SJCRH30 (cell line): ENCODE measurements at regions not wholly inside any gene's neighbourhood (a gene's known extent, or its start where the extent isn't known, plus 50 kb on each side); places are given as distances from the start of the nearest gene placed in this dataset.
A peak's percentile ranks its signal among the peaks of the same experiment; 100 is the strongest.

ENCODE experiments used
- DNase-seq, 2 experiments: peaks; one replicate each; pipeline ENCODE4 v3.0.0-alpha.2; 2015 to 2020
- H3K27ac ChIP-seq: fragments of 250-450 bp; sonication (Bioruptor Pico); 2 replicates; pipeline ENCODE4 v1.5.1; 2020; ENCODE audit warnings: mild to moderate bottlenecking, moderate library complexity
- H3K27me3 ChIP-seq: fragments of 250-450 bp; sonication (Bioruptor Pico); 2 replicates; pipeline ENCODE4 v1.5.1; 2020; ENCODE audit warnings: mild to moderate bottlenecking, moderate library complexity
- H3K36me3 ChIP-seq: fragments of 250-450 bp; sonication (Bioruptor Pico); 2 replicates; pipeline ENCODE4 v1.5.1; 2020; ENCODE audit warnings: mild to moderate bottlenecking, moderate library complexity
- H3K4me1 ChIP-seq: fragments of 250-450 bp; sonication (Bioruptor Pico); 2 replicates; pipeline ENCODE4 v1.5.1; 2020; ENCODE audit warnings: mild to moderate bottlenecking, moderate library complexity
- H3K4me3 ChIP-seq: fragments of 250-450 bp; sonication (Bioruptor Pico); 2 replicates; pipeline ENCODE4 v1.5.1; 2020; ENCODE audit warnings: mild to moderate bottlenecking, moderate library complexity
- H3K9me3 ChIP-seq: fragments of 250-450 bp; sonication (Bioruptor Pico); replicated peaks from 2 replicates; pipeline ENCODE4 v1.5.1; 2020; ENCODE audit warnings: mild to moderate bottlenecking, moderate library complexity

DNA sequence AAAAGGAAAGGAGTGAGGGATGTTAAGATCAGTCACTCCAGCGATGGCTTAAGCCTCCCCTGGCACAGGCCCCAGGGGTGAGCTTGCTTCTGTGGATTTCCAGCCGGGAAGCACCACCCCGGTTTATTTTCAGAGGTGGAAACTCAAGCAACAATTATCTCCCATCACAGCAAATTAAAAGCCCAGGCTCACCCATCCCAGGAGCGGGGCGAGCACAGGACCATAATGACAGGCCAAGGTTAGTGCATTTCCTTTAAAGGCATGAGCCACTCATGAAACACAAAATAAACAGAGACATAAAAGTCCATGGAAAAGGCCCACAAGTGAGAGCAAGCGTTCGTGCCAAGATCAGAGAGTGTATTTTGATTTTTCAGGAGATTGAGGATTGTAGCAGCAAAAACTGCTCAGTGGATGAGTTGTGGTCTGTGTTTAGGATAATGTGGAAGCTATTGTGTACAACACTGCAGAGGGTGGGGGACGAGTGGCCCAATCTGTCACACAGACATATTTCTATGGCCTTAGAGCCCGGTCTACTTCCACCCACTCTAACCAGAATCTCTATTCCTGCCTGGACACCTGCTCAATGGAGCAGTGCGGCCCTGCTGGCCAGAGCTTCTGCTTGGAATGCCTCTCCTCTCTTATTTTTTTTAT, 111.4 kb upstream of the CDC42EP3 start:
- Histone ChIP-seq H3K27ac (peak overlapping the region; percentile 76), H3K4me3 (no peak overlapping the region), H3K9me3 (peaks cover 4% of the 10 kb centered on the region; the same call in 1 of the 2 replicates), H3K4me1 (peaks cover 95% of the 10 kb centered on the region), H3K36me3 (no peaks in the 10 kb centered on the region), H3K27me3 (no peaks in the 10 kb centered on the region)
- no peak for DNase-seq

DNA sequence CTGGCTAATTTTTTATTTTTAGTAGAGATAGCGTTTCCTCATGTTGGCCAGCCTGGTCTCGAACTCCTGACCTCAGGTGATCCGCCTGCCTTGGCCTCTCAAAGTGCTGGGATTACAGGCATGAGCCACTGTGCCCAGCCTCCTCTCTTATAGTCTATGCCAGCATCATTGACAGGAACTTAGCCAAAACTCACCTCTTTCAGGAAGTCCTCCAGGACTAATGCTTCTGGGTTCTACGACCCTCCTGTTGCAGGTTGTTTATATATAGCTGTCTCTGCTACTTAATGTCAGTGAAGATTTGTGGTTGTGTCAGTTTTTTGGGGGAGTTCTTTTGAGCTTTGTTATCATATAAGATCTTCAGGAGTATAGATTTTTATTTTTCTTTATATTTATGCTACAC, 112.1 kb upstream of the CDC42EP3 start:
- no peaks in the 10 kb centered on the region for H3K27me3 ChIP-seq
- no peak overlapping the region for H3K4me3 ChIP-seq
- no peak for DNase-seq
- no peaks in the 10 kb centered on the region for H3K36me3 ChIP-seq
- H3K9me3 ChIP-seq, result peaks cover 11% of the 10 kb centered on the region
- peaks cover 90% of the 10 kb centered on the region for H3K4me1 ChIP-seq
- H3K27ac ChIP-seq, result no peak overlapping the region

DNA sequence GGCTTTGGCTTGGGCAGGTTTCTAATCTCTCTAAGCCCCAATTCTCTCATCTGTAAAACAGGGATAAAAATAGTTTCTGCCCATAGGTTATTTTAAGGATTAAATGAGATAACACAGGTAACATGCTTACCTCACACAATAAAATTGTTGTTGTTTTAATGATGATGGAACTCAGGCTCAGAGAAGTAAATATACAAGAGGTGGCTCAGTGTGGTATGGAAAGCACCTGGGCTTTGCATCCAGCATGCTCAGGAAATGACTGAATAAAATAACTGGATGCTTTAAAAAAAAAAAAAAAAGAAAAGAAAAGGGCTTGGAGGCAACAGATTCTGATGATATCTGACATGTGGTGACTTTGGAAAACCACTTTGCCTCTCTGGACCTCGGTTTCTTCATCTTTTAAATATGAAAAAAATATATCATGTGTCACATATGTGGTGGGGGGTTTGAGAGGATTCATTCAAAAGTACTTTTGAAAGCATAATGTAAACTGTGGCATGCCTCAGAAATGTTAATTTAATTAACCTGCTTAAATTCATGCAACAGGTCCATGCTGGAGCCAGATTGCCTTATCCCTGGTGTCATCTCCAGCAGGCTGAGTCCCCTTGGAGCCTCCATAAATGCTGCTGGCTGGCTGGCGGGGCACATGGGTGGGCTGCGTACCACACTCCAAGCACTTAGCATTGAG, 112.8 kb upstream of the CDC42EP3 start:
- Histone ChIP-seq H3K9me3 (peaks cover 18% of the 10 kb centered on the region), H3K27ac (peak overlapping the region; percentile 97; the same call in 1 of the 2 replicates), H3K27me3 (no peaks in the 10 kb centered on the region), H3K36me3 (no peaks in the 10 kb centered on the region), H3K4me1 (peaks cover 83% of the 10 kb centered on the region), H3K4me3 (no peak overlapping the region)
- DNase-seq, result peak in 1 of 2 experiments; percentile 27

- H3K4me1 ChIP-seq, result peaks cover 78% of the 10 kb centered on the region
- peaks cover 23% of the 10 kb centered on the region for H3K9me3 ChIP-seq
- no peak for DNase-seq
- H3K4me3 ChIP-seq, result no peak overlapping the region
- no peaks in the 10 kb centered on the region for H3K27me3 ChIP-seq
- no peaks in the 10 kb centered on the region for H3K36me3 ChIP-seq
- peak overlapping the region; percentile 97 for H3K27ac ChIP-seq
Observed at GRCh38 chr2:37784759-37785149, 113.3 kb upstream of the CDC42EP3 start.

- no peak overlapping the region for H3K4me3 ChIP-seq
- H3K27me3 ChIP-seq, result no peaks in the 10 kb centered on the region
- peak overlapping the region; percentile 97 for H3K27ac ChIP-seq
- DNase-seq, result peak; percentile 57 to 82
- no peaks in the 10 kb centered on the region for H3K36me3 ChIP-seq
- H3K9me3 ChIP-seq, result peaks cover 36% of the 10 kb centered on the region
- H3K4me1 ChIP-seq, result peaks cover 63% of the 10 kb centered on the region
Observed at GRCh38 chr2:37786191-37786698, 114.8 kb upstream of the CDC42EP3 start.

- Histone ChIP-seq H3K27me3 (no peaks in the 10 kb centered on the region), H3K36me3 (no peaks in the 10 kb centered on the region), H3K4me3 (no peak overlapping the region), H3K4me1 (peaks cover 57% of the 10 kb centered on the region), H3K27ac (peak overlapping the region; percentile 97), H3K9me3 (peaks cover 42% of the 10 kb centered on the region)
- DNase-seq, result peak; percentile 99 to 100
Observed at GRCh38 chr2:37786854-37787253, 115.4 kb upstream of the CDC42EP3 start.

- no peak for DNase-seq
- H3K27me3 ChIP-seq, result no peaks in the 10 kb centered on the region
- H3K9me3 ChIP-seq, result peaks cover 42% of the 10 kb centered on the region
- no peak overlapping the region for H3K4me3 ChIP-seq
- no peaks in the 10 kb centered on the region for H3K36me3 ChIP-seq
- H3K27ac ChIP-seq, result no peak overlapping the region
- peaks cover 44% of the 10 kb centered on the region for H3K4me1 ChIP-seq
Observed at GRCh38 chr2:37788602-37789209, 117.3 kb upstream of the CDC42EP3 start.

DNA sequence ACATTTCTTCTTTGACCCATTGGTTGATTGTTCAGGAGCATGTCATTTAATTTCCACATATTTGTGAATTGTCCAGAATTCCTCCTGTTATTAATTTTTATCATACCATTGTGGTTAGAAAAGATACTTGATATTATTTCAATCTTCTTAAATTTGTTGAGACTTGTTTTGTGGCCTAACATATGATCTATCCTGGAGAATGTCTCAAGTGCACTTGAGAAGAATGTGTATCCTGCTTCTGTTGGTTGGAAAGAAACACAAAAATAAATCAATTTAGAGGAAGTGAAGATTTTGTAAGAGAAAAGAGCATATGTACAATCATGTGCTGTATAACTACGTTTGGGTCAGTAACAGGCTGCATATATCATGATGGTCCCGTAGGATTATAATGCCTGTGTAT, 118.6 kb upstream of the CDC42EP3 start:
- no peak overlapping the region for H3K27ac ChIP-seq
- H3K9me3 ChIP-seq, result peaks cover 42% of the 10 kb centered on the region
- H3K4me1 ChIP-seq, result peaks cover 44% of the 10 kb centered on the region
- H3K4me3 ChIP-seq, result no peak overlapping the region
- no peaks in the 10 kb centered on the region for H3K36me3 ChIP-seq
- no peak for DNase-seq
- no peaks in the 10 kb centered on the region for H3K27me3 ChIP-seq

DNA sequence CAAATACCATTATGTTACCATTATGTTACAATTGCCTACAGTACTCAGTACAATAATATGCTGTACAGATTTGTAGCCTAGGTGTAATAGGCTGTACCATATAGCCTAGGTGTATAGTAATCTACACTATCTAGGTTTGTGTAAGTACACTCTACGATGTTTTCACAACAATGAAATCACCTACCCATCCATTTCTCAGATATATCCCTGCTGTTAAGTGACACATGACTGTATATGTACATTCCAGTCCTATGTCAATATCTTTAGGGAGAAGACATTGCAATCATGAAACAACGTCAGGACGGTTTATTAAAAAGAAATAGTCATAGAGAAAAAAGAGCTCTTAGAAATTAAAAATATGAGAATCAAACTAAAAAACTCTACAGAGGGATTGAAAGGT, 119.0 kb upstream of the CDC42EP3 start:
- no peaks in the 10 kb centered on the region for H3K36me3 ChIP-seq
- peaks cover 42% of the 10 kb centered on the region for H3K9me3 ChIP-seq
- H3K27me3 ChIP-seq, result no peaks in the 10 kb centered on the region
- no peak overlapping the region for H3K4me3 ChIP-seq
- peaks cover 44% of the 10 kb centered on the region for H3K4me1 ChIP-seq
- H3K27ac ChIP-seq, result no peak overlapping the region
- no peak for DNase-seq

- H3K9me3 ChIP-seq, result peaks cover 42% of the 10 kb centered on the region
- no peaks in the 10 kb centered on the region for H3K36me3 ChIP-seq
- no peaks in the 10 kb centered on the region for H3K27me3 ChIP-seq
- no peak for DNase-seq
- H3K4me3 ChIP-seq, result no peak overlapping the region
- peaks cover 45% of the 10 kb centered on the region for H3K4me1 ChIP-seq
- no peak overlapping the region for H3K27ac ChIP-seq
Observed at GRCh38 chr2:37792366-37792765, 120.9 kb upstream of the CDC42EP3 start.

DNA sequence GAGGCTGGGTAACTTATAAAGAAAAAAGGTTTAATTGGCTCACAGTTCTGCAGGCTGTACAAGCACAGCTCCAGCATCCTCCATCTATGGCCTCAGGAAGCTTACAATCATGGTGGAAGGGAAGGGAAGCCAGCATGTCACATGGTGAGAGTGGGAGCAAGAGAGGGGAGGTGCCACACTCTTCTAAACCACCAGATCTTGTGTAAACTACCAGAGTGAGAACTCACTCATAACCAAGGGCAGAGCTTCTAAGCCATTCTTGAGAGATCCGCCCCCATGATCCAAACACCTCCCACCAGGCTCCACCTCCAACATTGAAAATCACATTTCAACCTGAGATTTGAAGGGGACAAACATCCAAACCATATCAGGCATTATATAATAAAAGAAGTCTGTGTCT, 121.6 kb upstream of the CDC42EP3 start:
- Histone ChIP-seq H3K27ac (no peak overlapping the region), H3K4me3 (no peak overlapping the region), H3K27me3 (no peaks in the 10 kb centered on the region), H3K36me3 (no peaks in the 10 kb centered on the region), H3K9me3 (peaks cover 36% of the 10 kb centered on the region), H3K4me1 (peaks cover 45% of the 10 kb centered on the region)
- DNase-seq, result no peak

DNA sequence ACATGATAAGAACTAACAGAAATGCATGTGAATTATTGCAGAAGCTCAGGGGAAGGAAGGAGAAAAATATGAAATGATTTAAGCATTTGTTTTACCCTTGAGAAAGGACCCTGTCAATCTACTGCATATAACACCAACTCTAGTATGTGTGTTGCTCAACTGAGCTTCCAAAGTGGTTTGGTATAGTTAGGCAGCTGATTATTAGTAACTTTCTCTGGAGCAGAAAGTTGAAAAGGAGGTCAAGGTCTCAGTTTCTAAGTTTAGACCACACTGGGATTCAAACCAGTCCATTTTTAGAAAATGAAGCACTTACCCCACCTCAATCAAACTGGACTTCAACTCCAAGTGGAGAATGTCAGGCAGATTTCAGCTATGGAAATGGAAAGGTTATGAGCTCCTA, 123.3 kb upstream of the CDC42EP3 start:
- peaks cover 19% of the 10 kb centered on the region for H3K9me3 ChIP-seq
- no peaks in the 10 kb centered on the region for H3K27me3 ChIP-seq
- peaks cover 51% of the 10 kb centered on the region for H3K4me1 ChIP-seq
- H3K4me3 ChIP-seq, result no peak overlapping the region
- DNase-seq, result no peak
- peak overlapping the region; percentile 95 for H3K27ac ChIP-seq
- no peaks in the 10 kb centered on the region for H3K36me3 ChIP-seq

DNA sequence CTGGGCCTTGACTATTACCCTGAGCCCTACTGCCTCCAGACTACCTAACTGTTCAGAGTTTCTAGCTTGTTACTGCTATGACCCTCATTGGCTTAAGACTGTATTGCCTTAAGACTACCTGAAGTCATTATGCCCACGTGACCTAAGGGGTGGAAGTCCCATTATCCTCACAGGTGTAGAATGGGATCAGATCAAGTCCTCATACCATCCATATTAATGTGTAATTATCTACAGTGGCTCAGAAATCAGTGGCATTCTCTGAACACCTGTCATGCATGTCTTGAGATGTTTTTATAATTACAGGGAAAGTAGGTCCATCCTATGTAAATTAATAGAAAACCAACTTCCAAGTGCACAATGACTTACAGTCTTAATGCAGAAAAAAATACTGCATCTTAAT, 124.0 kb upstream of the CDC42EP3 start:
- no peaks in the 10 kb centered on the region for H3K36me3 ChIP-seq
- H3K4me1 ChIP-seq, result peaks cover 58% of the 10 kb centered on the region
- H3K27me3 ChIP-seq, result no peaks in the 10 kb centered on the region
- peaks cover 12% of the 10 kb centered on the region for H3K9me3 ChIP-seq
- peak overlapping the region; percentile 95 for H3K27ac ChIP-seq
- peak in 1 of 2 experiments; percentile 67 for DNase-seq
- H3K4me3 ChIP-seq, result no peak overlapping the region

DNA sequence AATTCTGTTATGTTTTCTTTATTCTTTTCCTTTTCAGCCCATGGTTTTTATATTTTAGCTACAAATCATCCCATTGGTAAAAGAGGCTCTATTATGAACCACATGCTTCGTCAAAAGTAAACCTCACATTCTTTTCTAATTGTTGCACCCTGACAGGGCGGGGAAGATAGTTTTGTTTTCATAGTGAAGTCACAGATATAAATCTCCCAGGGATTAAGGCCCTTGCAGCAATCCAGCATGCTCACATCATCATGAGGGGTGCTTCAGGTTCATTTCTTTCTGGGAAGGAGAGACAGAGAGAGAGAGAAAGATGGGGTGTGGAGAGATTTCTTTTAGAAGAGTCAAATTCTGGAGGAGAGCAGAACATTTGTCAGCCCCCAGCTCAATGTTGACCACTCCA, 124.5 kb upstream of the CDC42EP3 start:
- Histone ChIP-seq H3K4me3 (peak overlapping the region; percentile 19), H3K4me1 (peaks cover 63% of the 10 kb centered on the region), H3K27me3 (no peaks in the 10 kb centered on the region), H3K36me3 (no peaks in the 10 kb centered on the region), H3K27ac (peak overlapping the region; percentile 95), H3K9me3 (peaks cover 8% of the 10 kb centered on the region; the same call in 1 of the 2 replicates)
- peak; percentile 86 to 94 for DNase-seq

DNA sequence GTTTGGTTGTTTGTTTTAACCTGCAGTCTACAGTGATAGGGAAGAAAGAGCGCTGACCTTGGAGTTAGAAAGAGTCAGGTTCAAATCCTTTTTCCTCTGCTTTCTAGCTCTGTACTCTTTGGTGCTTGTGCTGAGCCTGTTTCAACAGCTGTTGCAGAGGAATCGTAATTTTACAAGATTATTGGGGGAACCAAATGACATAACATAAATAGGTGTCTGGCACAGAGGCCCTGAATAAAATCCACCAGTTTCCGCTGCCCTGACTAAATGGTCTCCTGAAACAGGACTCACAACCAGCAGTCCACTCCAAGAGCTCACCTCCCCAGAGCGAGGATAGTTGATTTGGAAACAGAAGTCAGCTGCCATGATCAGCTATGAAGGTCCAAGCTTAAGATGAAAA, 125.0 kb upstream of the CDC42EP3 start:
- Histone ChIP-seq H3K27ac (peak overlapping the region; percentile 95), H3K4me3 (peak overlapping the region; percentile 19), H3K27me3 (no peaks in the 10 kb centered on the region), H3K4me1 (peaks cover 68% of the 10 kb centered on the region), H3K9me3 (peaks cover 4% of the 10 kb centered on the region; the same call in 1 of the 2 replicates), H3K36me3 (no peaks in the 10 kb centered on the region)
- DNase-seq, result peak; percentile 79 to 91
